Left forelimb (tissue), 1 donor: ENCODE measurements at regions not wholly inside any gene's neighbourhood (a gene's known extent, or its start where the extent isn't known, plus 50 kb on each side); places are given as distances from the start of the nearest gene placed in this dataset.

Experiments used
- DNase-seq: peaks from one replicate; pipeline ENCODE4 v3.0.0-alpha.2; 2018; ENCODE audit warnings: low spot score

GRCh38 chr22:48981371-48982061 lies 846.2 kb downstream of the BRD1 start:
- no peak for DNase-seq

- no peak for DNase-seq
Observed at GRCh38 chr22:48980918-48981317, 846.8 kb downstream of the BRD1 start.

DNA sequence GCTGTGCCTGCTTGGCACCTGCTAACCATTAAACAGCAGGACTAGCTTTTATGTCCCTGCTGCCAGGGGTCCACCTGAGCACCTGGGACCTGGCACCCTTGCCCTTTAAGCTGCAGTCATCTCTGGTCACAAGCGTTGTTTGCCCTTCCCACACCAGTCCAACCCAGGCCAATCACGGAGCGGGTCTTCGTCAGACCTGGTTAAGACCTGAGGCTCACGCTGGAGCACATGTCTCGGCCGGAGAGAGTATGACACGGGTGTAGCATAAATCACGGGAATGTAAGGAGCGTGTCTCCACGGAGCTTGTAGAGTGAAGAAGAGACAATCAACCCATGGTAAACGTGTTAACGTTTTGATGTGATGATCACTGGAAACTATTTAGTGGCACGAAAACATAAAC lies 847.3 kb downstream of the BRD1 start:
- DNase-seq, result no peak

DNA sequence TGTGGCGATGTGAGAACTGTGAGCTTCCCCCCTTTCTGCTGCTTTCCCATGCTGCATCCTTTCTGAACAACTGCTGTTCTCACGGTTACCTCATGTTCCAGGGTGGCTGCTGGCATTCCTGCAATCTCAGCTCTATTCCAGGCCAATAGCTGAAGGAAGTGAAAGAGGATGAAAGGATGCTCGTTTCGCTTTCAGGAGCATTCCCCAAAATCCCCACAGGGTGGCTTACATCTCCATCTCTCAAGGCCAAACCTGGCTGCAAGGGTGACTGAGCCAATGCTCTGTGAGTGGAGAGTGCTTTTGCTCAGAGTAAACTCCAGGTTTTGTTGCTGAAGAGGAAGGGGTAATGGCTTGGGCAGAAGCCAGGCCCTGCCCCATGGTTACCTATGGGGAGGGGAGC lies 848.2 kb downstream of the BRD1 start:
- no peak for DNase-seq

DNA sequence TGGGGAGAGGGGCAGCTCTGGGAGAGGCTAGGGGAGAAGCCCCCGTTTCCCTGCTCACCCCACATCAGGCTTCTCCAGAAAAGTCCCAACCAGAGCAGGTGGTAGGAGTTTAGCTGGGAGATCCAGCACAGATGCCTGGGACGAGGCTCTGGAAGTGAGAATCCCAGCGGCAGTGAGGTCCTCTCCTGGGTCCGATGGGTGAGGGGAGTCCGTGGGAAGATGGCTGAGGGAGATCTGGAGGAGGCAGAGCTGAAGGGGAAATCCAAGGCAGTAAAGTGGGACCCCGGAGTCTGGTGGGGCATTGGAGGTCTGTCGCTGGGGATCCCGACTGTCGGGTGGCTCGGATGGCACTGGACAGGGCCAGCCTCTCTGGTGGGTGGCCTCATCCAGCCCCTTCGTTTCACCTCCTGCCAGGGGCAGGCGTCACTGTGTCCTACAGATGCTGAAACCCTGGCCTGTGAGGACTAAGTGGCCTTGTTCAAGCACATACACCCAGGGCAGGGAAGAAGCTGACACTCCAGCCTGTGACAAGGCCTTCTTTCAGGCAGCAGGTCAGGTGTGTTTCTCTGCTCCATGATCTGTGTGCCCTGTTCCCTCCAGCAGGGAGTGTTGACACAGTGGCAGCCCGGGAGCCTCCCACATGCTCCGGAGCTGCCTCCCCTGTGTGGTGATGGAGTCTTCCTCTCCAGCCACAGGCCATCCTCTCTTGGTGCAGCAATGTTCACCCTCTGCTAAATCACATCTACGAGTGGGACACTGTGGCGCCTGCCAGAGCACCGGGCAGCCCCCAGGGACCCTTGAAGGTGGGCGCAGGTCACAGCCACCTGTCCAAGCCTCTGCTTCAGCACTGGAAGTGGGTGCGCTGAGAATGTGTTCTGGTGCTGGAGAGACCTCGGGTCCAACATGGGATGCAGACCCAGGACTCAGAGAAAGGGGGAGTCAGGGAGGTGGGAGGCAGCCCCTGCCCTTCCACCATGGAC lies 850.8 kb downstream of the BRD1 start:
- no peak for DNase-seq

DNA sequence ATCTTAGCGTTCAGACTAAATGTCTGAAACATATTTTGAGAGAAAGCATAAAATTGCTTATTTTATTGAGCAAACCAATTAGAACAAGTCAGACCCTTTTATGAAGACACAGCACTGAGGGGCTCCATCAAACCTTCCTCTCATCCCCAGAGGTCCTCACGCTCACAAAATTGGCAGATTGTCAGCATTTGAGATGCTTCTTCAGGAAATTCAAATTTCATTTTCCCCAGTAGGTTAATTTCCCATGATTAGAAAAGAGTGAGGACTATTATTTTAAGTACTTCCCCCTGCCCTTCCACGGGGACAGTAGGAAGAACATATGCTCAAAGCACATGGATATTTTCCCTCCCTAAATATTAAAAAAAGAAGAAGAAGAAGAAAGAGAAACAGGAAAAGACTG lies 851.8 kb downstream of the BRD1 start:
- DNase-seq, result no peak

GRCh38 chr22:48975316-48975741 lies 852.3 kb downstream of the BRD1 start:
- no peak for DNase-seq

DNA sequence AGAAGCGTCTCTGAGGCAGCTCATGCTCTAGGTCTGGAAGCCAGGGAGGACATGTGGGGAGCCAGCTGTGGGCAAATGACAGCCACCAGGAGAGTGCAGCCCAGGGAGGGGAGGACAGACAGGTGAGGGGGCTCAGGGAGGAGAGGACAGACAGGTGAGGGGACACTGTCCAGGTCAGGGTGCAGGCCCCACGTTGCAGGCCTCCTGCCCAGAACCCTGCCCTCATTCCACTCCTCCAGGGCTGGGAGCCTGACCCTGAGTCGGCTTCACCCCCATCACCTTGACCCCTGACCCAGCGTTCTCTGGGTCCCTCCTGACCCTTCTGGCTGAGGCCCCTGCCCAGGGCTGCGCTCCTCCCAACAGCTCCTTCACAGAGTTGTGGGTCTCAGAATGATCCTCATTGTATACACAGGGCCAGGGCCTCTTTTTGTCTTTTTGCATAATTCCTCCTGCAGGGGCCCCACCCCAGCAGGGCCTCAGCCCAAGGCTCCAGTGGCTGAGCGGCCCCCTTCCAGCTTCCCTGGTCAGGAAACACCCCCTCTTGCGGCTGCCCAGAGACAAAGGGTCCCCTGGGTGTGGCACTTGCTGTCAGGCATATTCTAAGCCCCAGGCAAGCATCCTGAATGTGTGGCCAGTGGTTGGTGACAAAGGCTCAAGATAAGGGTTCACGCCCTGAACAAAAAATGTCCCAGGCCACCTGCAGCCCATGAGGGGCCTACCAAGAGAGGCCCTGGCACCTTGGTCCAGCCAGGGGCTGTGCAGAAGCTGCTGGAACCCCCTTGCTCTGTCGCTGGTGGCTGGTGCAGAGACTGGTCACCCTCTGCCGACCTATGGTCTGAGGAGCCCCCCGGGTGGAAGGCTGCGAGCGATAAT lies 853.0 kb downstream of the BRD1 start:
- DNase-seq, result no peak

DNA sequence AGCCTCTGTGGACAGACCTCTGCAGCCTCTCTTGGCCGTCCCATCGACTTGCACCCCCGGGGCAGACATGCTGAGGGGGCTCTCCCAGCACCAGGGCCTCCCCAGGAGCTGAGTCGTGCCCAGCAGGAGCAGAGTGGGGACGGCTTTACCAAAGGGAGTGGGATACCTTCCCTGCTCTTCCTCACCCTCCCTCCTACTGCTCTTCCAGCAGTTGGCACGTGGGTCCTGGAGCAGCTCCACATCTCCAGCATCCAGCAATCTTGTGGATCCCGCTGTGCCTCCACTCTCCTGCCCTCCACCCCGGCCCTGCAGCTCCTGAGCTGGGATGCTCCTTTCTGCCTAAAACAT lies 854.0 kb downstream of the BRD1 start:
- DNase-seq, result no peak

GRCh38 chr22:48972979-48973693 lies 854.5 kb downstream of the BRD1 start:
- DNase-seq, result no peak

DNA sequence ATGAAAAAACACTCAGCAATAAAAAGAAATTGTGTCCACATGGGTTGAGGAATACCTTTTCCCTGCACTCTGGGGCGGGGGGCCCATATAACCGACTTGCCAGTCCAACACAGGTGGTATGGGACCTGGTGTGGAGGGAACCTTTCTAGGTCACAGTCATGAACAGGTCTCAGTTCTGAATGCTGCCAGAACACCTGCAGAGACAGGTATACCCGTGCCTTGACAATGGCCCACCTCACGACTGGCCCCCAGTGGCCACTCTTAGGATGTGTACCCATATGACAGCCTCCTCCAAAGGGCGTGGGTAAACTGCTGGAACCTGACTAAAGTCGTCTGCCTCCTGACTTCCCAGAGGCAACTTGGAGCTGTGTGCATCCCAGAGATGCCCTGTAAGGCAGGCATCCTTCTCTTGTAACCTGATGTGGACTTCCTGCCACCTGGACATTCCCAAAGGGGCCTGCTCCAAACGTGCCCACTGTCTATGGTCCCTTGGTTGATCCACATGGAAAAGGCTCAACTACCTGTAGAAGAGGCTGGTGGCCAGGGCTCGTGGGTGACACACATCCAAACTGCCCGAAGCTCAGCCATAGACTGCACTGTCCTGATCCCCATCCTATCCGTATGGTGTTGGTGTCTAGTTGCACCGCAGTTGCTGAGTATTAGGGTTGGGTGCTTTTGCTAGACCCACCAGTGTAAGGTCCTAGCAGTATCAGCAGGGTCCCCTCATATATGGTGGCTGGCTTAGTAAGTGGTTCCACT lies 859.3 kb downstream of the BRD1 start:
- peak; percentile 23 for DNase-seq

GRCh38 chr22:48963405-48963804 lies 864.3 kb downstream of the BRD1 start:
- no peak for DNase-seq

GRCh38 chr22:48961705-48962104 lies 866.0 kb downstream of the BRD1 start:
- no peak for DNase-seq

GRCh38 chr22:48960980-48961660 lies 866.6 kb downstream of the BRD1 start:
- peak; percentile 6 for DNase-seq

DNA sequence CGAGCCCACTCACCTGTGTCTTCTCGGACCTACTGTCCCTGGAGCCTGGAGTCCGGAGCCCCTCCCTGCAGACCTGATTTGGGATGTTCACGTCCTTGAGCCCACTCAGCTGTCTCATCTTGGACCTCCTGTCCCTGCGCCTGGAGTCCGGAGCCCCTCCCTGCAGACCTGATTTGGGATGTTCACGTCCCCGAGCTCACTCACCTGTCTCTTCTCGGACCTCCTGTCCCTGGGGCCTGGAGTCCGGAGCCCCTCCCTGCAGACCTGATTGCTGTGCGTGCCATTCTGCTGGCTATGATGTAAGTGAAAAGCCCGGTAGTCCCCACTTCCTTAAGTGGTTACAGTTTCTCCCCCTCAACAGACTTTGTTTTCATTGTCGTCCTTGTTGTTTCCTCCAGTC lies 867.1 kb downstream of the BRD1 start:
- peak; percentile 31 for DNase-seq

DNA sequence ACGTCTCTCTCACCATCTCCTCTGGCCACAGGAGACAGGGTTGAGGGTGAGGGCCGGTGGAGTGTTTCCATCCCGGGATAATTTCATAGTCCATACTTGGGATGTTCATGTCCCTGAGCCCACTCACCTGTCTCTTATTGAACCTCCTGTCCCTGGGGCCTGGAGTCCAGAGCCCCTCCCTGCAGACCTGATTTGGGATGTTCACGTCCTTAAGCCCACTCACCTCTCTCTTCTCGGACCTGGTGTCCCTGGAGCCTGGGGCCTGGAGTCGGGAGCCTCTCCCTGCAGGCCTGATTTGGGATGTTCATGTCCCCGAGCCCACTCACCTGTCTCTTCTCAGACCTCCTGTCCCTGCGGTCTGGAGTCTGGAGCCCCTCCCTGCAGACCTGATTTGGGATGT lies 868.2 kb downstream of the BRD1 start:
- DNase-seq, result peak; percentile 31

- peak; percentile 25 for DNase-seq
Observed at GRCh38 chr22:48957987-48958321, 869.7 kb downstream of the BRD1 start.

- peak; percentile 44 for DNase-seq
Observed at GRCh38 chr22:48957311-48957986, 870.2 kb downstream of the BRD1 start.

- peak; percentile 58 for DNase-seq
Observed at GRCh38 chr22:48955351-48956311, 872.0 kb downstream of the BRD1 start.
